ENCODE measurements at regions not wholly inside any gene's neighbourhood (a gene's known extent, or its start where the extent isn't known, plus 50 kb on each side); places are given as distances from the start of the nearest gene placed in this dataset.
"Not testable (repeated sequence)": the region's sequence is repeated elsewhere in the genome, so short reads cannot be mapped to it uniquely, and the experiment has no call there.

- Histone ChIP-seq H3K9ac (ENCODE audit: low read length) (no peak overlapping the region), H3K4me3 (ENCODE audit: low read length) (no peak overlapping the region), H3K9me3 (ENCODE audit: control insufficient read depth, low read depth, low read length) (no peaks in the 10 kb centered on the region), H3K27ac (ENCODE audit: low read length) (no peak overlapping the region), H3K36me3 (ENCODE audit: control insufficient read depth, low read depth, low read length) (no peaks in the 10 kb centered on the region), H3K27me3 (ENCODE audit: control insufficient read depth, insufficient read depth, low read length) (no peaks in the 10 kb centered on the region), H3K4me1 (ENCODE audit: control insufficient read depth, low read depth, low read length) (peaks cover 5% of the 10 kb centered on the region)
These were observed 324.0 kb upstream of the SETBP1 start for GRCh38 chr18:44356566-44357157.

- no peaks in the 10 kb centered on the region for H3K27me3 ChIP-seq (ENCODE audit: control insufficient read depth, insufficient read depth, low read length)
- H3K27ac ChIP-seq (ENCODE audit: low read length) = no peak overlapping the region
- peaks cover 5% of the 10 kb centered on the region for H3K4me1 ChIP-seq (ENCODE audit: control insufficient read depth, low read depth, low read length)
- no peaks in the 10 kb centered on the region for H3K36me3 ChIP-seq (ENCODE audit: control insufficient read depth, low read depth, low read length)
- no peak overlapping the region for H3K4me3 ChIP-seq (ENCODE audit: low read length)
- H3K9me3 ChIP-seq (ENCODE audit: control insufficient read depth, low read depth, low read length) = no peaks in the 10 kb centered on the region
- no peak overlapping the region for H3K9ac ChIP-seq (ENCODE audit: low read length)
These were observed 322.3 kb upstream of the SETBP1 start for GRCh38 chr18:44358402-44358801.

- not testable (repeated sequence) for H3K9me3 ChIP-seq (ENCODE audit: control insufficient read depth, low read depth, low read length); H3K27me3 ChIP-seq (ENCODE audit: control insufficient read depth, insufficient read depth, low read length); H3K9ac ChIP-seq (ENCODE audit: low read length); H3K27ac ChIP-seq (ENCODE audit: low read length); H3K4me1 ChIP-seq (ENCODE audit: control insufficient read depth, low read depth, low read length); H3K36me3 ChIP-seq (ENCODE audit: control insufficient read depth, low read depth, low read length); H3K4me3 ChIP-seq (ENCODE audit: low read length)
These were observed 320.9 kb upstream of the SETBP1 start for GRCh38 chr18:44359741-44360140.

GRCh38 chr18:44362213-44362612, 318.5 kb upstream of the SETBP1 start:
- H3K27ac ChIP-seq (ENCODE audit: low read length); H3K9ac ChIP-seq (ENCODE audit: low read length); H3K4me1 ChIP-seq (ENCODE audit: control insufficient read depth, low read depth, low read length); H3K9me3 ChIP-seq (ENCODE audit: control insufficient read depth, low read depth, low read length); H3K36me3 ChIP-seq (ENCODE audit: control insufficient read depth, low read depth, low read length); H3K4me3 ChIP-seq (ENCODE audit: low read length); H3K27me3 ChIP-seq (ENCODE audit: control insufficient read depth, insufficient read depth, low read length): not testable (repeated sequence)

GRCh38 chr18:44370861-44371260, 309.8 kb upstream of the SETBP1 start:
- H3K27me3 ChIP-seq (ENCODE audit: control insufficient read depth, insufficient read depth, low read length) = no peaks in the 10 kb centered on the region
- no peak overlapping the region for H3K4me3 ChIP-seq (ENCODE audit: low read length)
- H3K36me3 ChIP-seq (ENCODE audit: control insufficient read depth, low read depth, low read length) = no peaks in the 10 kb centered on the region
- no peak overlapping the region for H3K9ac ChIP-seq (ENCODE audit: low read length)
- no peaks in the 10 kb centered on the region for H3K4me1 ChIP-seq (ENCODE audit: control insufficient read depth, low read depth, low read length)
- no peak overlapping the region for H3K27ac ChIP-seq (ENCODE audit: low read length)
- H3K9me3 ChIP-seq (ENCODE audit: control insufficient read depth, low read depth, low read length) = peaks cover 3% of the 10 kb centered on the region

- Histone ChIP-seq H3K9me3 (ENCODE audit: control insufficient read depth, low read depth, low read length) (peaks cover 3% of the 10 kb centered on the region), H3K27ac (ENCODE audit: low read length) (no peak overlapping the region), H3K4me3 (ENCODE audit: low read length) (no peak overlapping the region), H3K36me3 (ENCODE audit: control insufficient read depth, low read depth, low read length) (no peaks in the 10 kb centered on the region), H3K9ac (ENCODE audit: low read length) (no peak overlapping the region), H3K4me1 (ENCODE audit: control insufficient read depth, low read depth, low read length) (no peaks in the 10 kb centered on the region), H3K27me3 (ENCODE audit: control insufficient read depth, insufficient read depth, low read length) (no peaks in the 10 kb centered on the region)
These were observed 305.7 kb upstream of the SETBP1 start for GRCh38 chr18:44374966-44375365.

- Histone ChIP-seq H3K36me3 (ENCODE audit: control insufficient read depth, low read depth, low read length) (no peaks in the 10 kb centered on the region), H3K4me1 (ENCODE audit: control insufficient read depth, low read depth, low read length) (no peaks in the 10 kb centered on the region), H3K27ac (ENCODE audit: low read length) (no peak overlapping the region), H3K9me3 (ENCODE audit: control insufficient read depth, low read depth, low read length) (no peaks in the 10 kb centered on the region), H3K27me3 (ENCODE audit: control insufficient read depth, insufficient read depth, low read length) (no peaks in the 10 kb centered on the region), H3K9ac (ENCODE audit: low read length) (no peak overlapping the region), H3K4me3 (ENCODE audit: low read length) (no peak overlapping the region)
These were observed 294.3 kb upstream of the SETBP1 start for GRCh38 chr18:44386401-44386800.

GRCh38 chr18:44388329-44388728, 292.4 kb upstream of the SETBP1 start:
- Histone ChIP-seq H3K9me3 (ENCODE audit: control insufficient read depth, low read depth, low read length) (no peaks in the 10 kb centered on the region), H3K4me3 (ENCODE audit: low read length) (no peak overlapping the region), H3K27me3 (ENCODE audit: control insufficient read depth, insufficient read depth, low read length) (no peaks in the 10 kb centered on the region), H3K4me1 (ENCODE audit: control insufficient read depth, low read depth, low read length) (peaks cover 7% of the 10 kb centered on the region), H3K9ac (ENCODE audit: low read length) (no peak overlapping the region), H3K36me3 (ENCODE audit: control insufficient read depth, low read depth, low read length) (no peaks in the 10 kb centered on the region), H3K27ac (ENCODE audit: low read length) (no peak overlapping the region)

GRCh38 chr18:44392933-44393332, 287.8 kb upstream of the SETBP1 start:
- H3K9ac ChIP-seq (ENCODE audit: low read length) = no peak overlapping the region

GRCh38 chr18:44393406-44393805, 287.3 kb upstream of the SETBP1 start:
- no peak overlapping the region for H3K27ac ChIP-seq (ENCODE audit: low read length)
- H3K4me1 ChIP-seq (ENCODE audit: control insufficient read depth, low read depth, low read length) = peaks cover 8% of the 10 kb centered on the region
- no peak overlapping the region for H3K4me3 ChIP-seq (ENCODE audit: low read length)

More at GRCh38 chr18:44392933-44393332, 287.8 kb upstream of the SETBP1 start:
- Histone ChIP-seq H3K4me1 (ENCODE audit: control insufficient read depth, low read depth, low read length) (peaks cover 8% of the 10 kb centered on the region), H3K36me3 (ENCODE audit: control insufficient read depth, low read depth, low read length) (no peaks in the 10 kb centered on the region), H3K27me3 (ENCODE audit: control insufficient read depth, insufficient read depth, low read length) (no peaks in the 10 kb centered on the region), H3K27ac (ENCODE audit: low read length) (no peak overlapping the region), H3K4me3 (ENCODE audit: low read length) (no peak overlapping the region), H3K9me3 (ENCODE audit: control insufficient read depth, low read depth, low read length) (no peaks in the 10 kb centered on the region)

GRCh38 chr18:44396550-44396949, 284.1 kb upstream of the SETBP1 start:
- H3K4me3 ChIP-seq (ENCODE audit: low read length) = no peak overlapping the region
- no peaks in the 10 kb centered on the region for H3K9me3 ChIP-seq (ENCODE audit: control insufficient read depth, low read depth, low read length)
- peaks cover 8% of the 10 kb centered on the region for H3K4me1 ChIP-seq (ENCODE audit: control insufficient read depth, low read depth, low read length)
- no peaks in the 10 kb centered on the region for H3K27me3 ChIP-seq (ENCODE audit: control insufficient read depth, insufficient read depth, low read length)
- H3K9ac ChIP-seq (ENCODE audit: low read length) = no peak overlapping the region
- H3K27ac ChIP-seq (ENCODE audit: low read length) = no peak overlapping the region
- no peaks in the 10 kb centered on the region for H3K36me3 ChIP-seq (ENCODE audit: control insufficient read depth, low read depth, low read length)

More at GRCh38 chr18:44393406-44393805, 287.3 kb upstream of the SETBP1 start:
- no peaks in the 10 kb centered on the region for H3K36me3 ChIP-seq (ENCODE audit: control insufficient read depth, low read depth, low read length)
- no peaks in the 10 kb centered on the region for H3K9me3 ChIP-seq (ENCODE audit: control insufficient read depth, low read depth, low read length)
- no peak overlapping the region for H3K9ac ChIP-seq (ENCODE audit: low read length)
- H3K27me3 ChIP-seq (ENCODE audit: control insufficient read depth, insufficient read depth, low read length) = no peaks in the 10 kb centered on the region

- Histone ChIP-seq H3K36me3 (ENCODE audit: control insufficient read depth, low read depth, low read length) (no peaks in the 10 kb centered on the region), H3K27me3 (ENCODE audit: control insufficient read depth, insufficient read depth, low read length) (no peaks in the 10 kb centered on the region), H3K4me1 (ENCODE audit: control insufficient read depth, low read depth, low read length) (no peaks in the 10 kb centered on the region), H3K27ac (ENCODE audit: low read length) (no peak overlapping the region), H3K9ac (ENCODE audit: low read length) (no peak overlapping the region), H3K4me3 (ENCODE audit: low read length) (no peak overlapping the region), H3K9me3 (ENCODE audit: control insufficient read depth, low read depth, low read length) (no peaks in the 10 kb centered on the region)
These were observed 271.6 kb upstream of the SETBP1 start for GRCh38 chr18:44409071-44409470.

Data from iPS-18a (cell line).